IMR-90 (cell line): ENCODE measurements at regions not wholly inside any gene's neighbourhood (a gene's known extent, or its start where the extent isn't known, plus 50 kb on each side); places are given as distances from the start of the nearest gene placed in this dataset.

ENCODE experiments used
- ATAC-seq: fragments of 200-7000 bp; cut with Tn5 transposase; 2 replicates; pipeline ENCODE4 v1.9.1; 2020; ENCODE audit warnings: low read depth, mild to moderate bottlenecking, moderate library complexity
- BruUV-seq: library from RNA; stranded (reverse); fragments of 400-500 nt; replicated peaks from 2 replicates; lab custom pipeline; 2021; lab: Mats Ljungman, UMichigan
- CTCF ChIA-PET: fragments of 300-600 bp; formaldehyde crosslinking; extraction: SDS; loops from one replicate; lab custom pipeline; 2021; ENCODE audit warnings: antibody characterized with exemption; lab: Yijun Ruan, JAX
- POLR2A ChIA-PET: fragments of 300-600 bp; sonication (Branson Sonifier 250); formaldehyde crosslinking; loops from one replicate; lab custom pipeline; 2022; ENCODE audit warnings: antibody characterized with exemption; ENCODE audit not compliant: unreplicated experiment; lab: Charles Lee
- DNase-seq: peaks from one replicate; pipeline ENCODE4 v3.0.0; 2013
- H2AFZ ChIP-seq: replicated peaks from 2 replicates; pipeline ENCODE3; 2013; ENCODE audit warnings: low read length, mild to moderate bottlenecking; ENCODE audit not compliant: poor library complexity
- H2AK5ac ChIP-seq: 2 replicates; pipeline ENCODE4 v1.6.1; 2013; ENCODE audit warnings: low read depth, low read length, inconsistent platforms
- H2AK9ac ChIP-seq: replicated peaks from 2 replicates; pipeline ENCODE3; 2013; ENCODE audit warnings: mild to moderate bottlenecking, low read depth, low read length, moderate library complexity; ENCODE audit not compliant: poor library complexity
- H2BK120ac ChIP-seq: 2 replicates; pipeline ENCODE4 v1.6.1; 2013; ENCODE audit warnings: low read depth, low read length, inconsistent platforms
- H2BK15ac ChIP-seq: 3 replicates; pipeline ENCODE4 v1.6.1; 2013; ENCODE audit warnings: low read depth, low read length, inconsistent platforms
- H2BK20ac ChIP-seq: 2 replicates; pipeline ENCODE4 v1.6.1; 2013; ENCODE audit warnings: low read depth, mild to moderate bottlenecking, inconsistent platforms, low read length, moderate library complexity
- H2BK5ac ChIP-seq: 2 replicates; pipeline ENCODE4 v1.6.1; 2013; ENCODE audit warnings: mild to moderate bottlenecking, low read depth, low read length, inconsistent platforms; ENCODE audit not compliant: poor library complexity, severe bottlenecking
- H3K14ac ChIP-seq: replicated peaks from 2 replicates; pipeline ENCODE4 v1.6.1; 2013; ENCODE audit warnings: low read depth, low read length, inconsistent platforms
- H3K18ac ChIP-seq: 2 replicates; pipeline ENCODE4 v1.6.1; 2013; ENCODE audit warnings: low read depth, low read length, control low read depth
- H3K23ac ChIP-seq: 2 replicates; pipeline ENCODE4 v1.6.1; 2013; ENCODE audit warnings: low read depth, low read length, inconsistent platforms
- H3K27ac ChIP-seq: 2 replicates; pipeline ENCODE4 v1.5.1; 2013; ENCODE audit warnings: mild to moderate bottlenecking, control low read depth, low read length; ENCODE audit not compliant: insufficient read depth
- H3K27me3 ChIP-seq: 2 replicates; pipeline ENCODE4 v1.6.1; 2013; ENCODE audit warnings: low read length; ENCODE audit not compliant: control insufficient read depth, insufficient read depth
- H3K36me3 ChIP-seq: 2 replicates; pipeline ENCODE4 v1.6.1; 2013; ENCODE audit warnings: low read length, mixed read lengths; ENCODE audit not compliant: control insufficient read depth, insufficient read depth
- H3K4ac ChIP-seq: 2 replicates; pipeline ENCODE4 v1.6.1; 2013; ENCODE audit warnings: low read depth, low read length, inconsistent platforms
- H3K4me1 ChIP-seq: 2 replicates; pipeline ENCODE4 v1.6.1; 2013; ENCODE audit warnings: low read length, mixed read lengths; ENCODE audit not compliant: control insufficient read depth, insufficient read depth
- H3K4me2 ChIP-seq: 2 replicates; pipeline ENCODE4 v1.6.1; 2013; ENCODE audit warnings: low read depth, mild to moderate bottlenecking, control low read depth, low read length, moderate library complexity
- H3K4me3 ChIP-seq: 2 replicates; pipeline ENCODE4 v1.5.1; 2013; ENCODE audit warnings: low read depth, mild to moderate bottlenecking, control low read depth, low read length, moderate library complexity; ENCODE audit not compliant: insufficient read depth
- H3K56ac ChIP-seq: 2 replicates; pipeline ENCODE4 v1.6.1; 2013; ENCODE audit warnings: low read length, inconsistent platforms; ENCODE audit not compliant: insufficient read depth; ENCODE audit errors: extremely low read depth
- H3K79me1 ChIP-seq, 2 experiments: 2 replicates each; pipeline ENCODE4 v1.6.1; 2013; ENCODE audit warnings: low read length in 2 of 2, inconsistent platforms in 1 of 2, low read depth in 1 of 2
- H3K9ac ChIP-seq: 2 replicates; pipeline ENCODE4 v1.6.1; 2013; ENCODE audit warnings: low read depth, low read length, control low read depth
- H3K9me1 ChIP-seq: 2 replicates; pipeline ENCODE4 v1.6.1; 2013; ENCODE audit warnings: low read length, inconsistent platforms; ENCODE audit not compliant: insufficient read depth
- H3K9me3 ChIP-seq: 2 replicates; pipeline ENCODE4 v1.6.1; 2013; ENCODE audit warnings: low read length; ENCODE audit not compliant: control insufficient read depth, insufficient read depth
- H4K20me1 ChIP-seq: 2 replicates; pipeline ENCODE4 v1.6.1; 2013; ENCODE audit warnings: low read length, inconsistent platforms; ENCODE audit not compliant: insufficient read depth
- H4K5ac ChIP-seq: 2 replicates; pipeline ENCODE4 v1.6.1; 2013; ENCODE audit warnings: mild to moderate bottlenecking, low read depth, low read length, control low read depth
- H4K8ac ChIP-seq, 2 experiments: 2 replicates each; pipeline ENCODE4 v1.6.1; 2013; ENCODE audit warnings: low read depth in 2 of 2, low read length in 2 of 2, control low read depth in 1 of 2, inconsistent platforms in 1 of 2
- H4K91ac ChIP-seq: 2 replicates; pipeline ENCODE4 v1.6.1; 2013; ENCODE audit warnings: low read depth, low read length, inconsistent platforms; ENCODE audit not compliant: insufficient read depth
- BHLHE40 ChIP-seq: fragments of 150-350 bp; IDR thresholded peaks from 2 replicates; pipeline ENCODE4 v1.6.1; 2016; ENCODE audit warnings: mild to moderate bottlenecking, low read depth, low read length
- CEBPB ChIP-seq: IDR thresholded peaks from 2 replicates; pipeline ENCODE4 v1.6.1; 2012; ENCODE audit warnings: low read depth, low read length, improper control_type of control experiment
- CHD1 ChIP-seq: IDR thresholded peaks from 2 replicates; pipeline ENCODE4 v1.6.1; 2012; ENCODE audit warnings: low read depth, low read length, improper control_type of control experiment
- ELK1 ChIP-seq: fragments of 150-350 bp; IDR thresholded peaks from 2 replicates; pipeline ENCODE4 v1.6.1; 2016; ENCODE audit warnings: low read depth, mild to moderate bottlenecking, low read length, moderate library complexity, borderline replicate concordance
- FOS ChIP-seq: fragments of 150-350 bp; IDR thresholded peaks from 2 replicates; pipeline ENCODE4 v1.6.1; 2016; ENCODE audit warnings: low read depth, low read length
- MAFK ChIP-seq: IDR thresholded peaks from 2 replicates; pipeline ENCODE4 v1.6.1; 2012; ENCODE audit warnings: low read depth, low read length, improper control_type of control experiment
- MAZ ChIP-seq: IDR thresholded peaks from 2 replicates; pipeline ENCODE4 v1.6.1; 2012; ENCODE audit warnings: low read depth, mild to moderate bottlenecking, low read length, improper control_type of control experiment, moderate library complexity, borderline replicate concordance
- MXI1 ChIP-seq: IDR thresholded peaks from 2 replicates; pipeline ENCODE4 v1.6.1; 2012; ENCODE audit warnings: low read depth, mild to moderate bottlenecking, low read length, moderate library complexity, borderline replicate concordance
- NFE2L2 ChIP-seq: fragments of 150-350 bp; IDR thresholded peaks from 2 replicates; pipeline ENCODE4 v1.6.1; 2016; ENCODE audit warnings: low read depth, mild to moderate bottlenecking, low read length
- POLR2A ChIP-seq: IDR thresholded peaks from 2 replicates; pipeline ENCODE4 v1.6.1; 2012; ENCODE audit warnings: mild to moderate bottlenecking, low read depth, low read length
- RAD21 ChIP-seq: IDR thresholded peaks from 2 replicates; pipeline ENCODE4 v1.6.1; 2012; ENCODE audit warnings: low read length, improper control_type of control experiment
- RCOR1 ChIP-seq: IDR thresholded peaks from 2 replicates; pipeline ENCODE4 v1.6.1; 2012; ENCODE audit warnings: mild to moderate bottlenecking, low read length, improper control_type of control experiment; ENCODE audit not compliant: insufficient replicate concordance
- RFX5 ChIP-seq: IDR thresholded peaks from 2 replicates; pipeline ENCODE4 v1.8.0; 2012; ENCODE audit warnings: low read depth, mild to moderate bottlenecking, low read length, moderate library complexity
- SMC3 ChIP-seq: fragments of 150-350 bp; IDR thresholded peaks from 2 replicates; pipeline ENCODE4 v1.6.1; 2016; ENCODE audit warnings: low read depth, mild to moderate bottlenecking, antibody characterized with exemption, low read length, moderate library complexity
- WGBS, 2 experiments: methylation state at CpG; one replicate each; pipeline versions ENCODE4 v1.1.5 to v1.1.7; 2013; ENCODE audit warnings: missing lambda C conversion rate in 2 of 2; ENCODE audit not compliant: insufficient read length in 1 of 2; ENCODE audit errors: extremely low coverage in 2 of 2; 5-methylcytosine and 5-hydroxymethylcytosine counted together
- dilution Hi-C: fragments of 300-500 bp; cut with HindIII; formaldehyde crosslinking; loops from one replicate; pipeline ENCODE4 v1.14.3; 2018; ENCODE audit warnings: low sequenced_read_pairs; ENCODE audit not compliant: unreplicated experiment
- in situ Hi-C: fragments of 300-500 bp; cut with MboI; formaldehyde crosslinking; loops from 3 replicates; pipeline ENCODE4 v1.14.3; 2019; ENCODE audit warnings: low sequenced_read_pairs, inconsistent platforms, mixed read lengths
- intact Hi-C: fragments of 100-400 bp; cut with micrococcal nuclease; formaldehyde crosslinking; loops from 2 replicates; pipeline ENCODE4 v1.10.0; 2022
- TF ChIP-seq, protein P1 (sequence below): conservative IDR thresholded peaks from 2 replicates; pipeline ENCODE4 v1.5.1; 2012; ENCODE audit warnings: mild to moderate bottlenecking, low read depth, low read length, improper control_type of control experiment
- TF ChIP-seq, protein P2 (sequence below): fragments of 150-350 bp; IDR thresholded peaks from 2 replicates; pipeline ENCODE4 v1.6.1; 2017; ENCODE audit warnings: mild to moderate bottlenecking, antibody characterized with exemption, low read length, low read depth

- intact Hi-C loops, result no loop called here
- no peak overlapping the region for H3K9ac ChIP-seq
- no peak overlapping the region for H2BK5ac ChIP-seq
- no peak overlapping the region for H3K14ac ChIP-seq
- no peak overlapping the region for H3K4me3 ChIP-seq
- H4K8ac ChIP-seq, result no peak overlapping the region
- peaks cover 3% of the 10 kb centered on the region; the same call in 1 of the 2 replicates for H3K27me3 ChIP-seq
- ATAC-seq (no peak), DNase-seq (no peak)
- 20% methylated on average over 2 of the region's 6 CpGs; no CpG with 5 or more reads in 1 of the 2 experiments for WGBS, 2 experiments
- TF ChIP-seq, protein P1, sequence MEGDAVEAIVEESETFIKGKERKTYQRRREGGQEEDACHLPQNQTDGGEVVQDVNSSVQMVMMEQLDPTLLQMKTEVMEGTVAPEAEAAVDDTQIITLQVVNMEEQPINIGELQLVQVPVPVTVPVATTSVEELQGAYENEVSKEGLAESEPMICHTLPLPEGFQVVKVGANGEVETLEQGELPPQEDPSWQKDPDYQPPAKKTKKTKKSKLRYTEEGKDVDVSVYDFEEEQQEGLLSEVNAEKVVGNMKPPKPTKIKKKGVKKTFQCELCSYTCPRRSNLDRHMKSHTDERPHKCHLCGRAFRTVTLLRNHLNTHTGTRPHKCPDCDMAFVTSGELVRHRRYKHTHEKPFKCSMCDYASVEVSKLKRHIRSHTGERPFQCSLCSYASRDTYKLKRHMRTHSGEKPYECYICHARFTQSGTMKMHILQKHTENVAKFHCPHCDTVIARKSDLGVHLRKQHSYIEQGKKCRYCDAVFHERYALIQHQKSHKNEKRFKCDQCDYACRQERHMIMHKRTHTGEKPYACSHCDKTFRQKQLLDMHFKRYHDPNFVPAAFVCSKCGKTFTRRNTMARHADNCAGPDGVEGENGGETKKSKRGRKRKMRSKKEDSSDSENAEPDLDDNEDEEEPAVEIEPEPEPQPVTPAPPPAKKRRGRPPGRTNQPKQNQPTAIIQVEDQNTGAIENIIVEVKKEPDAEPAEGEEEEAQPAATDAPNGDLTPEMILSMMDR, result no peak
- TF ChIP-seq RCOR1, result no peak
- no peak for TF ChIP-seq RAD21
- no peak for TF ChIP-seq SMC3
- no peak for TF ChIP-seq CHD1
- no peak for TF ChIP-seq MAZ
- TF ChIP-seq, protein P2, sequence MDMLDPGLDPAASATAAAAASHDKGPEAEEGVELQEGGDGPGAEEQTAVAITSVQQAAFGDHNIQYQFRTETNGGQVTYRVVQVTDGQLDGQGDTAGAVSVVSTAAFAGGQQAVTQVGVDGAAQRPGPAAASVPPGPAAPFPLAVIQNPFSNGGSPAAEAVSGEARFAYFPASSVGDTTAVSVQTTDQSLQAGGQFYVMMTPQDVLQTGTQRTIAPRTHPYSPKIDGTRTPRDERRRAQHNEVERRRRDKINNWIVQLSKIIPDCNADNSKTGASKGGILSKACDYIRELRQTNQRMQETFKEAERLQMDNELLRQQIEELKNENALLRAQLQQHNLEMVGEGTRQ, result no peak
- TF ChIP-seq ELK1, result no peak
- no peak for TF ChIP-seq MXI1
- TF ChIP-seq POLR2A, result no peak
- no peak for TF ChIP-seq BHLHE40
- no peak for TF ChIP-seq NFE2L2
- TF ChIP-seq FOS, result no peak
- no peak for TF ChIP-seq MAFK
- TF ChIP-seq RFX5, result no peak
- TF ChIP-seq CEBPB, result no peak
- no peaks in the 10 kb centered on the region for H3K9me3 ChIP-seq
- no peak overlapping the region for H3K23ac ChIP-seq
- H3K4me2 ChIP-seq, result no peak overlapping the region
- H3K56ac ChIP-seq, result no peak overlapping the region
- no peak overlapping the region for H3K27ac ChIP-seq
- dilution Hi-C loops, result no loop called here
- no peak overlapping the region for H3K18ac ChIP-seq
- H3K4ac ChIP-seq, result no peak overlapping the region
- no peaks in the 10 kb centered on the region for H3K36me3 ChIP-seq
- in situ Hi-C loops, result no loop called here
- H4K20me1 ChIP-seq, result no peaks in the 10 kb centered on the region
- H4K91ac ChIP-seq, result no peak overlapping the region
- H3K4me1 ChIP-seq, result no peaks in the 10 kb centered on the region
- no peak overlapping the region for H4K5ac ChIP-seq
- no peaks in the 10 kb centered on the region for H3K79me1 ChIP-seq
- H2AK5ac ChIP-seq, result no peak overlapping the region
- no peak overlapping the region for H2AK9ac ChIP-seq
- H2BK120ac ChIP-seq, result no peak overlapping the region
- no peak overlapping the region for H2AFZ ChIP-seq
- CTCF ChIA-PET, result interaction anchor here (0.6 kb wide), 1 partner anchor 41 kb away, joined by 3 read pairs; no protein-coding TSS in a partner anchor
- H2BK15ac ChIP-seq, result no peak overlapping the region
- H3K9me1 ChIP-seq, result no peaks in the 10 kb centered on the region
- H2BK20ac ChIP-seq, result no peak overlapping the region
- POLR2A ChIA-PET, result no interaction called here
- no TSS peak for BruUV-seq
Measured at GRCh38 chr2:128765811-128766210, 447.1 kb upstream of the HS6ST1 start.
